ENCODE measurements at regions not wholly inside any gene's neighbourhood (a gene's known extent, or its start where the extent isn't known, plus 50 kb on each side); places are given as distances from the start of the nearest gene placed in this dataset.

DNA sequence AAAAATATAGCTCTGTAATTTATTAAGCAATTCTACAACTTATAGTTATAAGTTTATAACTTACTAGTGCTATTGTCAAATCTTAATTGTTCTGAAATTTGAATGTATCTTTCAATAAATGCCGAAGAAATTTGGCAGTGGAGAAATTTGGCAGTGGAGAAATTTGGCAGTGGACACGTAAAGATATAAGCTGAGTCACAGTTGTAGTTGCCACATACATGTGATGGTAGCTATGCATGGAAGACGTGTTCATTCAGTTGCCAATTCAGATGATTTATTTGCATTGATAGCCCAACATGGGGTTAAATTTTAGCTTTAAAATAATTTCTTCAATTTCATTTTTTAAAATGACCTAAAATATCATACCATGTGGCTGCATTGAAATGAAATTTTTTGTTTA is 127.8 kb upstream of the NR4A3 start:
- TF ChIP-seq EZH2 (IDR thresholded peaks at IDR 0.05; ENCODE audit: low read length, unreplicated experiment) (no peak), CTCF (conservative IDR thresholded peaks at IDR 0.05; ENCODE audit: low read depth, low read length) (no peak), EZH2phosphoT487 (IDR thresholded peaks at IDR 0.05; ENCODE audit: borderline replicate concordance, low read length) (no peak)

Measured in PC-3 (cell line).